ENCODE measurements at regions not wholly inside any gene's neighbourhood (a gene's known extent, or its start where the extent isn't known, plus 50 kb on each side); places are given as distances from the start of the nearest gene placed in this dataset.

DNA sequence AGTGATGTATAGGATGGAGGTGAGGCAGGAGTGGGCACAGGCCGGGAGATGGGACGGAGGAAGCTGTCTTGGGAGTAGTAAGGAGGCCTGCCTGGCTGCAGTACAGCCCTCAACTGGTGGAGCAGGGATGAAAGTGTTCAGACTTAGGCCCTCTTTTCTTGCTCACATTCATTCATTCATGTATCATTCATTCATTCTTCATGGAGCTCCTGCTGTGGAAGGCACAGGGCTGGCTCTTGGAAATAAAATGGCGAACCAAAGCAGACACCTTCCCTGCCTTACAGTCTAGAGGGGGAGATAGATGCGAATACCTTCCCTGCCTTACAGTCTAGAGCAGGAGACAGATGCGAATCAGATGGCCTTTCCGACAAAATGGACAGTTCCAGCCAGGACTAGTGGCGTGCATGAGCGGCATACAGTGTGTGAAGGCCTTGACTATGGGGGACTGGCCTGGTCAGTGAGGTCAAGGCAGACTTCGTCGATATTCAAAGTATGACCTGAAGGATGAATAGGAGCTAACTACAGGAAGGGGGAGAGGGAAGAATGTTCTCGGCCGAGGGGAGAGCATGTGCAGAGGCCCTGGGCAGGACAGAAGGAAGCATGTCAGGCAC, 143.2 kb upstream of the TLE3 start:
- Histone ChIP-seq H3K79me2 (ENCODE audit: control insufficient read depth, low read length) (no peaks in the 10 kb centered on the region), H3K36me3 (ENCODE audit: control insufficient read depth, low read length) (no peaks in the 10 kb centered on the region), H3K4me1 (ENCODE audit: control insufficient read depth, low read length) (no peaks in the 10 kb centered on the region), H3K4me3 (ENCODE audit: low read length) (no peak overlapping the region), H3F3A (ENCODE audit: control insufficient read depth, insufficient read depth) (no peaks in the 10 kb centered on the region), H3K4me2 (ENCODE audit: low read length) (no peak overlapping the region), H3K27ac (ENCODE audit: low read depth, low read length) (no peak overlapping the region), H4K20me1 (ENCODE audit: control insufficient read depth, insufficient read depth, low read depth, low read length) (no peaks in the 10 kb centered on the region), H3K9me3 (ENCODE audit: control insufficient read depth, insufficient read depth, low read length) (no peaks in the 10 kb centered on the region), H3K27me3 (ENCODE audit: control insufficient read depth, low read length) (no peaks in the 10 kb centered on the region; the same call in 1 of the 2 replicates), H3K9me2 (replicated peaks; ENCODE audit: control insufficient read depth, low read length) (no peaks in the 10 kb centered on the region)
- TF ChIP-seq, protein P1, sequence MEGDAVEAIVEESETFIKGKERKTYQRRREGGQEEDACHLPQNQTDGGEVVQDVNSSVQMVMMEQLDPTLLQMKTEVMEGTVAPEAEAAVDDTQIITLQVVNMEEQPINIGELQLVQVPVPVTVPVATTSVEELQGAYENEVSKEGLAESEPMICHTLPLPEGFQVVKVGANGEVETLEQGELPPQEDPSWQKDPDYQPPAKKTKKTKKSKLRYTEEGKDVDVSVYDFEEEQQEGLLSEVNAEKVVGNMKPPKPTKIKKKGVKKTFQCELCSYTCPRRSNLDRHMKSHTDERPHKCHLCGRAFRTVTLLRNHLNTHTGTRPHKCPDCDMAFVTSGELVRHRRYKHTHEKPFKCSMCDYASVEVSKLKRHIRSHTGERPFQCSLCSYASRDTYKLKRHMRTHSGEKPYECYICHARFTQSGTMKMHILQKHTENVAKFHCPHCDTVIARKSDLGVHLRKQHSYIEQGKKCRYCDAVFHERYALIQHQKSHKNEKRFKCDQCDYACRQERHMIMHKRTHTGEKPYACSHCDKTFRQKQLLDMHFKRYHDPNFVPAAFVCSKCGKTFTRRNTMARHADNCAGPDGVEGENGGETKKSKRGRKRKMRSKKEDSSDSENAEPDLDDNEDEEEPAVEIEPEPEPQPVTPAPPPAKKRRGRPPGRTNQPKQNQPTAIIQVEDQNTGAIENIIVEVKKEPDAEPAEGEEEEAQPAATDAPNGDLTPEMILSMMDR (IDR thresholded peaks at IDR 0.05; ENCODE audit: low read depth, low read length, poor library complexity, severe bottlenecking) = no peak
- TF ChIP-seq EZH2phosphoT487 (IDR thresholded peaks at IDR 0.05; ENCODE audit: borderline replicate concordance, low read length) = no peak

GRCh38 chr15:70240082-70240481, 142.4 kb upstream of the TLE3 start:
- Histone ChIP-seq H3K27ac (ENCODE audit: low read depth, low read length) (no peak overlapping the region), H3K4me2 (ENCODE audit: low read length) (no peak overlapping the region), H3K27me3 (ENCODE audit: control insufficient read depth, low read length) (no peaks in the 10 kb centered on the region; the same call in 1 of the 2 replicates), H3K4me3 (ENCODE audit: low read length) (no peak overlapping the region), H3F3A (ENCODE audit: control insufficient read depth, insufficient read depth) (no peaks in the 10 kb centered on the region), H3K9me2 (replicated peaks; ENCODE audit: control insufficient read depth, low read length) (no peaks in the 10 kb centered on the region), H3K9me3 (ENCODE audit: control insufficient read depth, insufficient read depth, low read length) (no peaks in the 10 kb centered on the region), H3K4me1 (ENCODE audit: control insufficient read depth, low read length) (no peaks in the 10 kb centered on the region), H4K20me1 (ENCODE audit: control insufficient read depth, insufficient read depth, low read depth, low read length) (no peaks in the 10 kb centered on the region), H3K79me2 (ENCODE audit: control insufficient read depth, low read length) (no peaks in the 10 kb centered on the region), H3K36me3 (ENCODE audit: control insufficient read depth, low read length) (no peaks in the 10 kb centered on the region)
- no peak for TF ChIP-seq EZH2phosphoT487 (IDR thresholded peaks at IDR 0.05; ENCODE audit: borderline replicate concordance, low read length)
- TF ChIP-seq, protein P1 (IDR thresholded peaks at IDR 0.05; ENCODE audit: low read depth, low read length, poor library complexity, severe bottlenecking) = no peak

- no peak overlapping the region for H3K4me3 ChIP-seq (ENCODE audit: low read length)
- H4K20me1 ChIP-seq (ENCODE audit: control insufficient read depth, insufficient read depth, low read depth, low read length) = no peaks in the 10 kb centered on the region
- no peaks in the 10 kb centered on the region for H3K79me2 ChIP-seq (ENCODE audit: control insufficient read depth, low read length)
- H3K9me2 ChIP-seq (replicated peaks; ENCODE audit: control insufficient read depth, low read length) = no peaks in the 10 kb centered on the region
- H3K27ac ChIP-seq (ENCODE audit: low read depth, low read length) = no peak overlapping the region
- no peaks in the 10 kb centered on the region for H3F3A ChIP-seq (ENCODE audit: control insufficient read depth, insufficient read depth)
- H3K27me3 ChIP-seq (ENCODE audit: control insufficient read depth, low read length) = no peaks in the 10 kb centered on the region; the same call in 1 of the 2 replicates
- H3K4me1 ChIP-seq (ENCODE audit: control insufficient read depth, low read length) = no peaks in the 10 kb centered on the region
- no peaks in the 10 kb centered on the region for H3K9me3 ChIP-seq (ENCODE audit: control insufficient read depth, insufficient read depth, low read length)
- TF ChIP-seq, protein P1 (IDR thresholded peaks at IDR 0.05; ENCODE audit: low read depth, low read length, poor library complexity, severe bottlenecking) = no peak
- TF ChIP-seq EZH2phosphoT487 (IDR thresholded peaks at IDR 0.05; ENCODE audit: borderline replicate concordance, low read length) = no peak
- H3K4me2 ChIP-seq (ENCODE audit: low read length) = no peak overlapping the region
- H3K36me3 ChIP-seq (ENCODE audit: control insufficient read depth, low read length) = no peaks in the 10 kb centered on the region
These were observed 141.2 kb upstream of the TLE3 start for GRCh38 chr15:70238917-70239316.
